IMR-90 (cell line): ENCODE measurements at regions not wholly inside any gene's neighbourhood (a gene's known extent, or its start where the extent isn't known, plus 50 kb on each side); places are given as distances from the start of the nearest gene placed in this dataset.

Experiments used
- ATAC-seq: fragments of 200-7000 bp; cut with Tn5 transposase; 2 replicates; pipeline ENCODE4 v1.9.1; 2020; ENCODE audit warnings: low read depth, mild to moderate bottlenecking, moderate library complexity
- BruUV-seq: library from RNA; stranded (reverse); fragments of 400-500 nt; replicated peaks from 2 replicates; lab custom pipeline; 2021; lab: Mats Ljungman, UMichigan
- CTCF ChIA-PET: fragments of 300-600 bp; formaldehyde crosslinking; extraction: SDS; loops from one replicate; lab custom pipeline; 2021; ENCODE audit warnings: antibody characterized with exemption; lab: Yijun Ruan, JAX
- POLR2A ChIA-PET: fragments of 300-600 bp; sonication (Branson Sonifier 250); formaldehyde crosslinking; loops from one replicate; lab custom pipeline; 2022; ENCODE audit warnings: antibody characterized with exemption; ENCODE audit not compliant: unreplicated experiment; lab: Charles Lee
- DNase-seq: peaks from one replicate; pipeline ENCODE4 v3.0.0; 2013
- H2AFZ ChIP-seq: replicated peaks from 2 replicates; pipeline ENCODE3; 2013; ENCODE audit warnings: low read length, mild to moderate bottlenecking; ENCODE audit not compliant: poor library complexity
- H2AK5ac ChIP-seq: 2 replicates; pipeline ENCODE4 v1.6.1; 2013; ENCODE audit warnings: low read depth, low read length, inconsistent platforms
- H2AK9ac ChIP-seq: replicated peaks from 2 replicates; pipeline ENCODE3; 2013; ENCODE audit warnings: mild to moderate bottlenecking, low read depth, low read length, moderate library complexity; ENCODE audit not compliant: poor library complexity
- H2BK120ac ChIP-seq: 2 replicates; pipeline ENCODE4 v1.6.1; 2013; ENCODE audit warnings: low read depth, low read length, inconsistent platforms
- H2BK15ac ChIP-seq: 3 replicates; pipeline ENCODE4 v1.6.1; 2013; ENCODE audit warnings: low read depth, low read length, inconsistent platforms
- H2BK20ac ChIP-seq: 2 replicates; pipeline ENCODE4 v1.6.1; 2013; ENCODE audit warnings: low read depth, mild to moderate bottlenecking, inconsistent platforms, low read length, moderate library complexity
- H2BK5ac ChIP-seq: 2 replicates; pipeline ENCODE4 v1.6.1; 2013; ENCODE audit warnings: mild to moderate bottlenecking, low read depth, low read length, inconsistent platforms; ENCODE audit not compliant: poor library complexity, severe bottlenecking
- H3K14ac ChIP-seq: replicated peaks from 2 replicates; pipeline ENCODE4 v1.6.1; 2013; ENCODE audit warnings: low read depth, low read length, inconsistent platforms
- H3K18ac ChIP-seq: 2 replicates; pipeline ENCODE4 v1.6.1; 2013; ENCODE audit warnings: low read depth, low read length, control low read depth
- H3K23ac ChIP-seq: 2 replicates; pipeline ENCODE4 v1.6.1; 2013; ENCODE audit warnings: low read depth, low read length, inconsistent platforms
- H3K27ac ChIP-seq: 2 replicates; pipeline ENCODE4 v1.5.1; 2013; ENCODE audit warnings: mild to moderate bottlenecking, control low read depth, low read length; ENCODE audit not compliant: insufficient read depth
- H3K27me3 ChIP-seq: 2 replicates; pipeline ENCODE4 v1.6.1; 2013; ENCODE audit warnings: low read length; ENCODE audit not compliant: control insufficient read depth, insufficient read depth
- H3K36me3 ChIP-seq: 2 replicates; pipeline ENCODE4 v1.6.1; 2013; ENCODE audit warnings: low read length, mixed read lengths; ENCODE audit not compliant: control insufficient read depth, insufficient read depth
- H3K4ac ChIP-seq: 2 replicates; pipeline ENCODE4 v1.6.1; 2013; ENCODE audit warnings: low read depth, low read length, inconsistent platforms
- H3K4me1 ChIP-seq: 2 replicates; pipeline ENCODE4 v1.6.1; 2013; ENCODE audit warnings: low read length, mixed read lengths; ENCODE audit not compliant: control insufficient read depth, insufficient read depth
- H3K4me2 ChIP-seq: 2 replicates; pipeline ENCODE4 v1.6.1; 2013; ENCODE audit warnings: low read depth, mild to moderate bottlenecking, control low read depth, low read length, moderate library complexity
- H3K4me3 ChIP-seq: 2 replicates; pipeline ENCODE4 v1.5.1; 2013; ENCODE audit warnings: low read depth, mild to moderate bottlenecking, control low read depth, low read length, moderate library complexity; ENCODE audit not compliant: insufficient read depth
- H3K56ac ChIP-seq: 2 replicates; pipeline ENCODE4 v1.6.1; 2013; ENCODE audit warnings: low read length, inconsistent platforms; ENCODE audit not compliant: insufficient read depth; ENCODE audit errors: extremely low read depth
- H3K79me1 ChIP-seq, 2 experiments: 2 replicates each; pipeline ENCODE4 v1.6.1; 2013; ENCODE audit warnings: low read length in 2 of 2, inconsistent platforms in 1 of 2, low read depth in 1 of 2
- H3K9ac ChIP-seq: 2 replicates; pipeline ENCODE4 v1.6.1; 2013; ENCODE audit warnings: low read depth, low read length, control low read depth
- H3K9me1 ChIP-seq: 2 replicates; pipeline ENCODE4 v1.6.1; 2013; ENCODE audit warnings: low read length, inconsistent platforms; ENCODE audit not compliant: insufficient read depth
- H3K9me3 ChIP-seq: 2 replicates; pipeline ENCODE4 v1.6.1; 2013; ENCODE audit warnings: low read length; ENCODE audit not compliant: control insufficient read depth, insufficient read depth
- H4K20me1 ChIP-seq: 2 replicates; pipeline ENCODE4 v1.6.1; 2013; ENCODE audit warnings: low read length, inconsistent platforms; ENCODE audit not compliant: insufficient read depth
- H4K5ac ChIP-seq: 2 replicates; pipeline ENCODE4 v1.6.1; 2013; ENCODE audit warnings: mild to moderate bottlenecking, low read depth, low read length, control low read depth
- H4K8ac ChIP-seq, 2 experiments: 2 replicates each; pipeline ENCODE4 v1.6.1; 2013; ENCODE audit warnings: low read depth in 2 of 2, low read length in 2 of 2, control low read depth in 1 of 2, inconsistent platforms in 1 of 2
- H4K91ac ChIP-seq: 2 replicates; pipeline ENCODE4 v1.6.1; 2013; ENCODE audit warnings: low read depth, low read length, inconsistent platforms; ENCODE audit not compliant: insufficient read depth
- CEBPB ChIP-seq: IDR thresholded peaks from 2 replicates; pipeline ENCODE4 v1.6.1; 2012; ENCODE audit warnings: low read depth, low read length, improper control_type of control experiment
- NFE2L2 ChIP-seq: fragments of 150-350 bp; IDR thresholded peaks from 2 replicates; pipeline ENCODE4 v1.6.1; 2016; ENCODE audit warnings: low read depth, mild to moderate bottlenecking, low read length
- WGBS, 2 experiments: methylation state at CpG; one replicate each; pipeline versions ENCODE4 v1.1.5 to v1.1.7; 2013; ENCODE audit warnings: missing lambda C conversion rate in 2 of 2; ENCODE audit not compliant: insufficient read length in 1 of 2; ENCODE audit errors: extremely low coverage in 2 of 2; 5-methylcytosine and 5-hydroxymethylcytosine counted together
- dilution Hi-C: fragments of 300-500 bp; cut with HindIII; formaldehyde crosslinking; loops from one replicate; pipeline ENCODE4 v1.14.3; 2018; ENCODE audit warnings: low sequenced_read_pairs; ENCODE audit not compliant: unreplicated experiment
- in situ Hi-C: fragments of 300-500 bp; cut with MboI; formaldehyde crosslinking; loops from 3 replicates; pipeline ENCODE4 v1.14.3; 2019; ENCODE audit warnings: low sequenced_read_pairs, inconsistent platforms, mixed read lengths
- intact Hi-C: fragments of 100-400 bp; cut with micrococcal nuclease; formaldehyde crosslinking; loops from 2 replicates; pipeline ENCODE4 v1.10.0; 2022

DNA sequence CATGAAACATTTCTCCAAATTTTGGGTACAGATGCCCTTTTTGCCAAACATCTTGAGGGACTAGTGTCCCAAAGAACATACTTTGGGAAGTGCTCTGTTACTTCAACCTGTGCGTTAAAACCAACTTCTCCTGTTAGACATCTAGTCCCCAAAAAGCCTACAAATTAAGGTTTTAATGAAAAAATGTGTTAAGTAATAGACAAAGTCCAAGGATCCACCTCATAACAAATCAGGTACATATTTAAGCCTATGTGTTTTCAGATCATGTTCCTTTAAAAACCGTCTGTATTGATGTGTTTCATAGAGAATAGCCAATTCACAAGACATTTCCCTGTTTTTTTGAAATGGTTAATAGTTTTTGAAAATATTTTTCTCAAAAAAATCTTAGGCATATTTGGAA lies 174.8 kb upstream of the FAM20A start:
- WGBS, 2 experiments = no CpG with 5 or more reads among the region's 2 CpGs

More for the DNA sequence above, 174.8 kb upstream of the FAM20A start:
- Histone ChIP-seq H3K36me3 (no peaks in the 10 kb centered on the region), H3K14ac (no peak overlapping the region), H2BK20ac (no peak overlapping the region), H4K20me1 (no peaks in the 10 kb centered on the region), H4K8ac (no peak overlapping the region), H3K4ac (no peak overlapping the region), H4K91ac (no peak overlapping the region), H2BK5ac (no peak overlapping the region), H3K9ac (no peak overlapping the region), H2BK120ac (no peak overlapping the region), H2AK5ac (no peak overlapping the region), H2AK9ac (no peak overlapping the region), H2AFZ (no peak overlapping the region), H3K9me1 (0 out of 2 replicates have a peak, but pooled peaks cover 3% of the 10 kb centered on the region), H4K5ac (no peak overlapping the region), H3K27me3 (no peaks in the 10 kb centered on the region), H3K4me2 (no peak overlapping the region), H3K27ac (no peak overlapping the region), H3K56ac (no peak overlapping the region), H3K79me1 (no peaks in the 10 kb centered on the region), H2BK15ac (no peak overlapping the region), H3K18ac (no peak overlapping the region), H3K23ac (no peak overlapping the region), H3K9me3 (no peaks in the 10 kb centered on the region), H3K4me3 (no peak overlapping the region), H3K4me1 (peaks cover 4% of the 10 kb centered on the region; the same call in 1 of the 2 replicates)
- ATAC-seq = no peak
- CTCF ChIA-PET = interaction anchor here (0.6 to 2.4 kb wide), 7 partner anchors 19 to 461 kb away, joined by 3 to 9 read pairs (median 5); no protein-coding TSS in a partner anchor
- DNase-seq = no peak
- intact Hi-C loops = loop anchor here (10.0 kb wide), 1 partner anchor 279 kb away; no protein-coding TSS in a partner anchor
- in situ Hi-C loops = loop anchor here (5.0 to 25.0 kb wide), 3 partner anchors 196 to 711 kb away; no protein-coding TSS in a partner anchor
- TF ChIP-seq NFE2L2 = no peak
- peak; percentile 56 for TF ChIP-seq CEBPB
- POLR2A ChIA-PET = no interaction called here
- no TSS peak for BruUV-seq
- dilution Hi-C loops = no loop called here
